ENCODE measurements at regions not wholly inside any gene's neighbourhood (a gene's known extent, or its start where the extent isn't known, plus 50 kb on each side); places are given as distances from the start of the nearest gene placed in this dataset.
"Not testable (repeated sequence)": the region's sequence is repeated elsewhere in the genome, so short reads cannot be mapped to it uniquely, and the experiment has no call there.

GRCh38 chr3:184449161-184449515 lies 69.3 kb downstream of the CHRD start:
- no peaks in the 10 kb centered on the region for H3K9me3 ChIP-seq
- no peaks in the 10 kb centered on the region for H3K27me3 ChIP-seq
- no peak overlapping the region for H3K4me3 ChIP-seq
- no peaks in the 10 kb centered on the region for H3K36me3 ChIP-seq
- H3K27ac ChIP-seq, result no peak overlapping the region
- H3K4me1 ChIP-seq, result no peaks in the 10 kb centered on the region
- no peak for DNase-seq (ENCODE audit: low spot score)
- no peak for TF ChIP-seq CTCF (IDR thresholded peaks at IDR 0.05)

- Histone ChIP-seq H3K4me1 (no peaks in the 10 kb centered on the region), H3K27me3 (no peaks in the 10 kb centered on the region), H3K9me3 (no peaks in the 10 kb centered on the region), H3K36me3 (no peaks in the 10 kb centered on the region), H3K27ac (no peak overlapping the region), H3K4me3 (no peak overlapping the region)
- TF ChIP-seq CTCF (IDR thresholded peaks at IDR 0.05), result no peak
- DNase-seq (ENCODE audit: low spot score), result no peak
These were observed 70.7 kb downstream of the CHRD start for GRCh38 chr3:184450547-184450946.

GRCh38 chr3:184453296-184453695 lies 73.4 kb downstream of the CHRD start:
- Histone ChIP-seq H3K4me3 (no peak overlapping the region), H3K27me3 (no peaks in the 10 kb centered on the region), H3K36me3 (no peaks in the 10 kb centered on the region), H3K27ac (no peak overlapping the region), H3K4me1 (no peaks in the 10 kb centered on the region), H3K9me3 (no peaks in the 10 kb centered on the region)
- no peak for DNase-seq (ENCODE audit: low spot score)
- no peak for TF ChIP-seq CTCF (IDR thresholded peaks at IDR 0.05)

GRCh38 chr3:184455991-184456390 lies 76.1 kb downstream of the CHRD start:
- no peak overlapping the region for H3K27ac ChIP-seq
- no peaks in the 10 kb centered on the region for H3K4me1 ChIP-seq
- no peak overlapping the region for H3K4me3 ChIP-seq
- no peak for DNase-seq (ENCODE audit: low spot score)
- no peaks in the 10 kb centered on the region for H3K9me3 ChIP-seq
- no peaks in the 10 kb centered on the region for H3K36me3 ChIP-seq
- no peak for TF ChIP-seq CTCF (IDR thresholded peaks at IDR 0.05)
- no peaks in the 10 kb centered on the region for H3K27me3 ChIP-seq

DNA sequence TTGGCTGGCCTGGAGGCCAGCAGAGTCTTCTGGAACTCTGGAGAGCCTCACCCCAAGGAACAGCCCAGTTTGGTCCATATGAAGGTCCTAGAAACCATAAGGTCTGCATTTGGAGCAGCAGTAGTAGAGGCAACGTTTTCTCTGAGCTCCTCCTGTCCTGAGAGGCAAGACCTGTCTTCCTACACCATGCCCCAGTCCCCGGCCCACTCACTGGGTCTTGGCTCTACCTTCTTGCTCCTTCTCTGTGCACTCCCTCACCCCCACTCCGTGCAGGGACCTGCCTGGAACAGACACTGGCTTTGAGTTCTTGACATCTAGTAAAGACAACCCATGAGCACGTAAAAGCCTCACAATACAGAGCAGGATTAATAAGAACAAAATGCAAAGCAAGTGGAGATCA lies 76.6 kb downstream of the CHRD start:
- H3K27ac ChIP-seq, result no peak overlapping the region
- no peak for DNase-seq (ENCODE audit: low spot score)
- no peak for TF ChIP-seq CTCF (IDR thresholded peaks at IDR 0.05)

DNA sequence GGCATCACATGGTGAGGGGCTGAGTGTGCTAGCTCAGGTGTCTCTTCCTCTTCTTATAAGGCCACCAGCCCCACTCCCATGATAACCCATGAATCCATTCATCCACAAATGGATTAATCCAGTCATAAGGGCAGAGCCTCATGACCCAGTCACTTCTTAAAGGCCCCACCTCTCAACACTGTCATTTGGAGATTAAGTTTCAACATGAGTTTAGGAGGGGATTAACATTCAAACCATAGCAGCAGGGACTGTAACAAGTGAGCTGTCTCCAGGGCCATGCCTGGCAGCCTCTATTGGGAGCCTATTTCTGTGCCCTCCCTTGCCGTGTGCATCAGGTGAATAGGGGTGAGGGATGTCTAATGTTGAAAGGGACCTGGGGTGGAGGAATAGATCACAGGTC lies 77.5 kb downstream of the CHRD start:
- H3K4me1 ChIP-seq, result no peaks in the 10 kb centered on the region
- H3K36me3 ChIP-seq, result no peaks in the 10 kb centered on the region
- H3K27me3 ChIP-seq, result no peaks in the 10 kb centered on the region
- H3K9me3 ChIP-seq, result no peaks in the 10 kb centered on the region
- no peak for TF ChIP-seq CTCF (IDR thresholded peaks at IDR 0.05)
- DNase-seq (ENCODE audit: low spot score), result no peak
- H3K4me3 ChIP-seq, result no peak overlapping the region
- no peak overlapping the region for H3K27ac ChIP-seq

More for the DNA sequence above, 76.6 kb downstream of the CHRD start:
- Histone ChIP-seq H3K27me3 (no peaks in the 10 kb centered on the region), H3K9me3 (no peaks in the 10 kb centered on the region), H3K4me3 (no peak overlapping the region), H3K36me3 (no peaks in the 10 kb centered on the region), H3K4me1 (no peaks in the 10 kb centered on the region)

- H3K27ac ChIP-seq; DNase-seq (ENCODE audit: low spot score); H3K36me3 ChIP-seq; H3K4me1 ChIP-seq; H3K4me3 ChIP-seq; H3K27me3 ChIP-seq; H3K9me3 ChIP-seq: not testable (repeated sequence)
These were observed 78.0 kb downstream of the CHRD start for GRCh38 chr3:184457784-184458377.

Data from right atrium auricular region (tissue), 2 donors.